ENCODE measurements at regions not wholly inside any gene's neighbourhood (a gene's known extent, or its start where the extent isn't known, plus 50 kb on each side); places are given as distances from the start of the nearest gene placed in this dataset.

GRCh38 chr5:74963407-74963806 lies 89.0 kb downstream of the GCNT4 start:
- TF ChIP-seq TARDBP (IDR thresholded peaks at IDR 0.05) (no peak), SP1 (IDR thresholded peaks at IDR 0.05) (no peak), PKNOX1 (IDR thresholded peaks at IDR 0.05) (no peak), FOXM1 (IDR thresholded peaks at IDR 0.05; ENCODE audit: borderline replicate concordance) (no peak), LEF1 (IDR thresholded peaks at IDR 0.05; ENCODE audit: borderline replicate concordance) (no peak), HDGF (IDR thresholded peaks at IDR 0.05; ENCODE audit: borderline replicate concordance) (no peak), BHLHE40 (IDR thresholded peaks at IDR 0.05; ENCODE audit: borderline replicate concordance) (no peak), FOXK2 (IDR thresholded peaks at IDR 0.05) (no peak), ELF4 (IDR thresholded peaks at IDR 0.05) (no peak), ARNT (IDR thresholded peaks at IDR 0.05) (no peak), CTBP1 (IDR thresholded peaks at IDR 0.05; ENCODE audit: borderline replicate concordance) (no peak), ZNF384 (IDR thresholded peaks at IDR 0.05) (no peak), L3MBTL2 (conservative IDR thresholded peaks at IDR 0.05) (no peak)
